ENCODE measurements at regions not wholly inside any gene's neighbourhood (a gene's known extent, or its start where the extent isn't known, plus 50 kb on each side); places are given as distances from the start of the nearest gene placed in this dataset.

DNA sequence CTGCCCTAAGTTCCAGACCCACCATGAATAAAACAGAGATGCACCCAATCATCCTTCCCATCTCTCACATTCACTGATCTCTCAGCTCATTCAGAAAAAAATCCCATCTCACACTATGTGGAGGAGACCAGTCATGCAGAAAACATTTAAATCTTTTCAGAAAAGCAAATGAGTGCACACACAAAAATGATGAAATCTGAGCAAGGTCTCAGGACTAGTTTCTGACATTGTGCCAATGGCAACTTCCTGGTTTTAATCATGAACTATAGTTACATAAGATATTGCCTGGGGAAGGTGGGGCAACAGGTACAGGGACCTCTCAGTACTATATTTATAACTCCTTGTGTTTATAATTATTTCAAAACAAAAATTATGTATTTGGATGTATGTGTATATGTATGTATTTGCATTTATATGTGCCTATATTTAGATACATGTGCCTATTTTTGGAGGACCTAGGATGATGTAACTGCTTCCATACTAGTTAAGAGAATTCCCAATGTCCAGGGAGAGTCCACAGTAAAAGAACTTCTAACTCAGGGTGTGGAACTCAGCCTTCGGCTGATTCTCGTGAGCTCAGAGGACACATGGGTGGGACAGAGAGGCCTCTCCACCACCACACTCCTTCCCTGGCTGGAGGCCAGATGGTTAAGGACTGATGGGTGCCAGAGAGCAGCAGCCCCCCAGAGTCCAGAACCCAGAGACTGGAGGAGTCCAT, 71.7 kb upstream of the MAP3K4 start (continued):
- TF ChIP-seq, protein P1, sequence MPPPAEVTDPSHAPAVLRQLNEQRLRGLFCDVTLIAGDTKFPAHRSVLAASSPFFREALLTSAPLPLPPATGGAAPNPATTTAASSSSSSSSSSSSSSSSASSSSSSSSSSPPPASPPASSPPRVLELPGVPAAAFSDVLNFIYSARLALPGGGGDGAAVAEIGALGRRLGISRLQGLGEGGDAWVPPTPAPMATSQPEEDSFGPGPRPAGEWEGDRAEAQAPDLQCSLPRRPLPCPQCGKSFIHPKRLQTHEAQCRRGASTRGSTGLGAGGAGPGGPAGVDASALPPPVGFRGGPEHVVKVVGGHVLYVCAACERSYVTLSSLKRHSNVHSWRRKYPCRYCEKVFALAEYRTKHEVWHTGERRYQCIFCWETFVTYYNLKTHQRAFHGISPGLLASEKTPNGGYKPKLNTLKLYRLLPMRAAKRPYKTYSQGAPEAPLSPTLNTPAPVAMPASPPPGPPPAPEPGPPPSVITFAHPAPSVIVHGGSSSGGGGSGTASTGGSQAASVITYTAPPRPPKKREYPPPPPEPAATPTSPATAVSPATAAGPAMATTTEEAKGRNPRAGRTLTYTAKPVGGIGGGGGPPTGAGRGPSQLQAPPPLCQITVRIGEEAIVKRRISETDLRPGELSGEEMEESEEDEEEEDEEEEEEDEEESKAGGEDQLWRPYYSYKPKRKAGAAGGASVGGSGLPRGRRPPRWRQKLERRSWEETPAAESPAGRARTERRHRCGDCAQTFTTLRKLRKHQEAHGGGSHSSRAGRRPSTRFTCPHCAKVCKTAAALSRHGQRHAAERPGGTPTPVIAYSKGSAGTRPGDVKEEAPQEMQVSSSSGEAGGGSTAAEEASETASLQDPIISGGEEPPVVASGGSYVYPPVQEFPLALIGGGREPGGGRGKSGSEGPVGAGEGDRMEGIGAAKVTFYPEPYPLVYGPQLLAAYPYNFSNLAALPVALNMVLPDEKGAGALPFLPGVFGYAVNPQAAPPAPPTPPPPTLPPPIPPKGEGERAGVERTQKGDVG (CRISPR knock-in tag; IDR thresholded peaks at IDR 0.05), result no peak
- TF ChIP-seq HDAC2 (IDR thresholded peaks at IDR 0.05) (no peak), GATAD2B (conservative IDR thresholded peaks at IDR 0.05; ENCODE audit: low read depth) (no peak)
- TF ChIP-seq, protein P2, sequence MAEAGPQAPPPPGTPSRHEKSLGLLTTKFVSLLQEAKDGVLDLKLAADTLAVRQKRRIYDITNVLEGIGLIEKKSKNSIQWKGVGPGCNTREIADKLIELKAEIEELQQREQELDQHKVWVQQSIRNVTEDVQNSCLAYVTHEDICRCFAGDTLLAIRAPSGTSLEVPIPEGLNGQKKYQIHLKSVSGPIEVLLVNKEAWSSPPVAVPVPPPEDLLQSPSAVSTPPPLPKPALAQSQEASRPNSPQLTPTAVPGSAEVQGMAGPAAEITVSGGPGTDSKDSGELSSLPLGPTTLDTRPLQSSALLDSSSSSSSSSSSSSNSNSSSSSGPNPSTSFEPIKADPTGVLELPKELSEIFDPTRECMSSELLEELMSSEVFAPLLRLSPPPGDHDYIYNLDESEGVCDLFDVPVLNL (IDR thresholded peaks at IDR 0.05; ENCODE audit: low read depth, low read length), result no peak
- TF ChIP-seq, protein P3, sequence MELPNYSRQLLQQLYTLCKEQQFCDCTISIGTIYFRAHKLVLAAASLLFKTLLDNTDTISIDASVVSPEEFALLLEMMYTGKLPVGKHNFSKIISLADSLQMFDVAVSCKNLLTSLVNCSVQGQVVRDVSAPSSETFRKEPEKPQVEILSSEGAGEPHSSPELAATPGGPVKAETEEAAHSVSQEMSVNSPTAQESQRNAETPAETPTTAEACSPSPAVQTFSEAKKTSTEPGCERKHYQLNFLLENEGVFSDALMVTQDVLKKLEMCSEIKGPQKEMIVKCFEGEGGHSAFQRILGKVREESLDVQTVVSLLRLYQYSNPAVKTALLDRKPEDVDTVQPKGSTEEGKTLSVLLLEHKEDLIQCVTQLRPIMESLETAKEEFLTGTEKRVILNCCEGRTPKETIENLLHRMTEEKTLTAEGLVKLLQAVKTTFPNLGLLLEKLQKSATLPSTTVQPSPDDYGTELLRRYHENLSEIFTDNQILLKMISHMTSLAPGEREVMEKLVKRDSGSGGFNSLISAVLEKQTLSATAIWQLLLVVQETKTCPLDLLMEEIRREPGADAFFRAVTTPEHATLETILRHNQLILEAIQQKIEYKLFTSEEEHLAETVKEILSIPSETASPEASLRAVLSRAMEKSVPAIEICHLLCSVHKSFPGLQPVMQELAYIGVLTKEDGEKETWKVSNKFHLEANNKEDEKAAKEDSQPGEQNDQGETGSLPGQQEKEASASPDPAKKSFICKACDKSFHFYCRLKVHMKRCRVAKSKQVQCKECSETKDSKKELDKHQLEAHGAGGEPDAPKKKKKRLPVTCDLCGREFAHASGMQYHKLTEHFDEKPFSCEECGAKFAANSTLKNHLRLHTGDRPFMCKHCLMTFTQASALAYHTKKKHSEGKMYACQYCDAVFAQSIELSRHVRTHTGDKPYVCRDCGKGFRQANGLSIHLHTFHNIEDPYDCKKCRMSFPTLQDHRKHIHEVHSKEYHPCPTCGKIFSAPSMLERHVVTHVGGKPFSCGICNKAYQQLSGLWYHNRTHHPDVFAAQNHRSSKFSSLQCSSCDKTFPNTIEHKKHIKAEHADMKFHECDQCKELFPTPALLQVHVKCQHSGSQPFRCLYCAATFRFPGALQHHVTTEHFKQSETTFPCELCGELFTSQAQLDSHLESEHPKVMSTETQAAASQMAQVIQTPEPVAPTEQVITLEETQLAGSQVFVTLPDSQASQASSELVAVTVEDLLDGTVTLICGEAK (IDR thresholded peaks at IDR 0.05; ENCODE audit: borderline replicate concordance), result no peak

All from GM12878 (cell line).